Activated CD8-positive, alpha-beta memory T cell treated with anti-CD3 and anti-CD28 coated beads, Interleukin-2, amount 50 U/mL, for 48 hours (primary cell): ENCODE measurements at regions not wholly inside any gene's neighbourhood (a gene's known extent, or its start where the extent isn't known, plus 50 kb on each side); places are given as distances from the start of the nearest gene placed in this dataset.

ENCODE experiments used
- DNase-seq: peaks from one replicate; pipeline ENCODE4 v3.0.0-alpha.2; 2020

DNA sequence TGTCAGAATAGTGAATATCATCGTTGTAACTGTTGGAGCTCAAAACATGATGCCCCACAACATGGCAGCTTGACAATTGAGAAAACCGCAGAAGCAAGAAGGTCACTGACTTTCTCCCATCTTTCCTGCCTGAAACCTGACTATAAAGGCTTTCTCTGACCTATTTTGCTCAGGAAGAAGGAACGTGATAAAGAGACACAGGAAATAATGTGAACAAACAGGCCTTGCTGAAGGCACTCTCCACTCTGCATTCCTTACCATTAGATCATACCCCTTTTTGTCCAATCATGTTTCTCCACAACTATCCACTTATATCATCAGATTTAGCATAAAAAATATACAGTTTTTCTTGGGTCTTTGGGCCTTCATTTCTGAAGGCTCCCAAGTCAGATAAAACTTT, 916.8 kb downstream of the METTL15 start:
- no peak for DNase-seq

DNA sequence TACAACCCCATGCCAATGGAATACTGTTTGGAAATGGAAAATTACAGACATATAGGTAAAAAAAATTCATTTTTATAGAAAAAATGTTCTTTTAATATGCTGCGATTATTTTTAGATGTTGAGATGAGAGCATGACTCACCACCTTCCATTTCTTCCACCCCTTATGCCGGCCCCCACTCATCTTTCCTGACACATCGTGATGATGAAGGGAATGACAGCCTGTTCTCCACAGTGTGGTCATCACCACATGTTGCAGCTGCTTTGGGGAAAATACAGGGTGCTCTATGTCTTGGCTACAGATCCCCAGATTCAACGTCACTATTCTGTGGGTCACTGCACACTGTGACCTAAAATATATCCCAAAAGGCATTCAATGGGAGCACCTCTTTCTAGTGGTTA, 916.2 kb downstream of the METTL15 start:
- no peak for DNase-seq

DNA sequence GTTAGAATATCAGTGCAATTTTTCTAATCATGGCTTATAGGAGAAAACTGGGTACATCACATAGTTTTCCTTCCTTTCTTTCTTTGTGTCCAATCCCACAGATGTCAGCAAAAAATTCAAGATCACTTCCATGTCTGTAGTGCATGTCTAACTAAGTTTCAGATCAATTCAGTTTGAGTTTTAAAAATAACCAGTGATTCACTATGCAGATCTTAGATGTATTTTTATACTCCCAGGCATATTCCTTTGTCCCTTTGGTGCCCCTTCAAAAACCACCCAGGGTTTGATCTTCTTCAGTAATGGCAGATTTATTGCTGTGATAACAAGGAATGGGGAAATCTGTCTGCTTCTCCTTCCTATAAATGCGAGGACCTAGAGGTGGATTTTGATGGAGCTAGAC, 915.6 kb downstream of the METTL15 start:
- no peak for DNase-seq

DNA sequence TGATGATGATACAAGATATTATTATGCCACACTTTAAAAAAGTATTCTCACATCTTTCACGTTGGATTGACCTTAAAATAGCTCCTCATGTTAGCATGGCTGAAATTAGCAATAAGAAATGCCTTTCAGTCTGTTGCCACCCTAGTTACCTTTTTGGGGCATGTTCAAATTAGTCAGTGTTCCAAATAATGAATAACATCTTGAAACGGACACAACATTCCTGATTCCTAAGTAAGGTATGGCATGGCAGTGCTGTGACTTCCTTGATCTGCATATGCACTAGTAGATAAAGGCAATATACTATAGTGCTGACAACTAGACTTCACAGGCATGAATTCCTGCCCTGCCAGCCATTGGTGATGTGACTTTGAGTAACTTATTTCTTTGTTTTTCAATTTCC, 914.5 kb downstream of the METTL15 start:
- DNase-seq, result no peak

DNA sequence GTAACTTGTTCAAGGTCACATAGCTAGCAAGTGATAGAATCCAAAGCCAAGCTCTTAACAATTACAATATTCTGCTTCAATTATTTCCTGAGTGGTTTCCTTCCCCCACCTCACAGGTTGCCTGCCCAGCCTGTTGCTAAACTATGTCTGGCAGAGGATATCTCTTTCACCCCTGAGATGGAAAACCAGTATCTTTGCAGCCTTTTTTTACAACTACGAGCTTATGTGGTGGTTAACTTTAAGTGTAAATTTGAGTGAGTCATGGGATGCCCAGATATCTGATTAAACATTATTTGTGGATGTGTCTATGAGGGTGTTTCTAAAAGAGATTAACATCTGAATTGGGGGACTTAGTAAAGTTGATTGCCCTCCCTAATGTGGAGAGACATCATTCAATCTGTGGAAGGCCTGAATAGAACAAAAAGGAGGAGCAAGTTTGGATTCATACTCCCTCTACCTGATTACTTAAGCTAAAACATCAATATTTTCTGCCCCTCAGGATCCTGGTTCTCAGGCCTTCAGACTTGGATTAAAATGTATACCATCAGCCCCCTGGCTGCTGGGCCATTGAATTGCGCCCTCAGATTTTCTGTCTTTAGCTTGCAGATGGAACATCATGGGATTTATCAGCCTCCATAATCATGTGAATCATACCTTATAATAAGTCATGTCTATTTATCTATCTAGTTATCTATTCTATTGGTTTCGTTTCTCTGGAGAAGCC, 911.9 kb downstream of the METTL15 start:
- no peak for DNase-seq

DNA sequence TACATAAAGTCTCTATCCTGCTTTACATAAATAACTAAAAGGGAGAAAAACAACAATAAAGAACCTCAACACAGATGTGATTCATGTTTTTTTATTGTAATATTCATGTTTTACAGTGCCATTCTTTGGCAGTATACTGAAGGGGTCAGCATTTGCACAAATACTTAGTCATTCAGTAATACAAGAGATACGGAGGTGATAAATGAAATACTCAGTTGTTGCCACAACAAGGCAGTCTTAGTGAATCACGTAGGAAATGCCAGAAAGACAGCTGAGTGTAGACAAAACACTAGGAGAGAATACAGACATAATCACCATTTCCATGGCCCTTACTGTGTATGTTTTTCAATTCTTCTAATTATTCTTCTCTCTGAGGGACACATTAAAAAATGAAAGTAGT, 910.4 kb downstream of the METTL15 start:
- no peak for DNase-seq

DNA sequence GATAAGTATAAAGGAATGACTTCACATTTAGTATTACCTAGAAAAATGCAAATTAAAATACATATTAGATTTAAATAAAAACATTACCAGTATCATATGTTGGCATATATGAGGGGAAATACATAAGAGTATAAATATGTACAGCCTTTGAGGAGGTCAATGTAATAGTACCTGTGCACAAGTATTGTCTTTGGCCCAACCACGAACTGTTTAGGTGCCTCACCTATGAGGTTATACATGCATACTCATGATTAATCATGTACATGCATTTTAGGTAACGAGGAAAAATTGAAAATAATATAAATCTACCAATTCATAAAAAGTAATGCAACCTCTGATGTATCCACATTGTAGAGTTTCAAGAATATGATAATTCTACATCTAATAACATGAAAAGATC, 909.8 kb downstream of the METTL15 start:
- no peak for DNase-seq

DNA sequence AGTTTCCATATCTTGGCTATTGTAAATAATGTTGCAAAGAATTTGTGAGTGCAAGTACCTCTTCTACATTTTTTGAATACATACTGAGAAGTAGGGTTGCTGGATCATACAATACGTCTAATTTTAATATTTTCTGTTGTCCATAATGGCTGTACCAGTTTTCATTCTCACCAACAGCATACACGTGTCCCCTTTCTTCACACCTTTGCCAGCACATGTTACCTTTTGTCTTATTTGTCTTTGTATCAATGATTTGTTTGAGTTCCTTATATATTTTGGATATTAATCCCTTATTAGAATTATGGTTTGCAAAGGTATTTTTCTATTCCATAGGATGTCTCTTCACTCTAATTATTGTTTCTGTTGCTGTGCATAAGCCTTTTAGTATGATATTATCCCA, 904.3 kb downstream of the METTL15 start:
- DNase-seq, result no peak

DNA sequence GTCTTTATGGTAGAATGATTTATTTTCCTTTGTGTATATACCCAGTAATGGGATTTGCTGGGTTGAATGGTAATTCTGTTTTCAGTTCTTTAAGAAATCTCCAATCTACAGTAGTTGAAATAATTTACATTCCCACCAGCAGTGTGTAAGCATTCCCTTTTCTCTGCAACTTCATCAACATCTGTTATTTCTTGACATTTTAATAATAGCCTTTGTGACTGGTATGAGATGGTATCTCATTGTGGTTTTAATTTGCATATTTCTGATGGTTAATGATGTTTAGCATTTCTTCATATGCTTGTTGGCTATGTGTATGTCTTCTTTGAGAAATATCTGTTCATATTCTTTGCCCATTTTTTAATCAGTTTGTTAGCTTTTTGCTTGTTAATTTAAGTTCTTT, 901.2 kb downstream of the METTL15 start:
- no peak for DNase-seq

DNA sequence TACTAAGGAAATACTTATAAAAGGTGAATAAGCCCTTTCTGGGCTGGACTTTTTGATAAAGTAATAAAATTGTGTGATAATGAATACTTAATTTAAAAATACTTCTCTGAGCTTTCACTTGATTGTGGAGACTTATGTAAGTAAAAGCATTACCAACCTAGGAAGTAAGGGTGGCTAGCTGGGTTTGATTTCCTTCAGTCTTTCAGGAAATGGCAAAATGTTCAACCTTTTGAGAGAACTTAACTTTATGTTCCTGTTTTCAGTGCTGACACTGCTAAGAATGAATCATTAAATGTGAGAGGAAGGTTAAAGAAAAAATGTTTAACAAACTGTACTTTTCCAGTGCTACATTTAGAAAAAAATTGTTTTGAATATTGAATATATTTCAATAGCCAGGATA, 900.3 kb downstream of the METTL15 start:
- DNase-seq, result no peak

DNA sequence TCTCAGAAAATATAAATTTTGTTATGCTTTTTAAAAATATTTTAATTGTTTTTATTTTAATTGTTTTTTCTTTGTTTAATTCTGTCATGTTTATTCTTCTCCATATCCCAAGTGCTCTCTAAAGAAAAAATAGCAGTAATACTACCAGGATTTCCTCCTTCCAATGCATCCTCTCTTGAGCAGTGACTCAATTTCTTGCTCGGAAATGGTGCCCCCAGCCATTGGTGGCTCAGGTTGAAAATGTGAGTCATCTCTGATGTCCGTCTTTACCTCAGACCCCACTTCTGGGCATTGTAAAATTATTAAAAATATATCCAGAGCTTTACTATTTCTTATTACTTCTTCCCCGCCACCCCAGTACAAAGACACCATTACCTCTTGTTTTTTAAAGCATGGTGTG, 898.5 kb downstream of the METTL15 start:
- DNase-seq, result no peak

DNA sequence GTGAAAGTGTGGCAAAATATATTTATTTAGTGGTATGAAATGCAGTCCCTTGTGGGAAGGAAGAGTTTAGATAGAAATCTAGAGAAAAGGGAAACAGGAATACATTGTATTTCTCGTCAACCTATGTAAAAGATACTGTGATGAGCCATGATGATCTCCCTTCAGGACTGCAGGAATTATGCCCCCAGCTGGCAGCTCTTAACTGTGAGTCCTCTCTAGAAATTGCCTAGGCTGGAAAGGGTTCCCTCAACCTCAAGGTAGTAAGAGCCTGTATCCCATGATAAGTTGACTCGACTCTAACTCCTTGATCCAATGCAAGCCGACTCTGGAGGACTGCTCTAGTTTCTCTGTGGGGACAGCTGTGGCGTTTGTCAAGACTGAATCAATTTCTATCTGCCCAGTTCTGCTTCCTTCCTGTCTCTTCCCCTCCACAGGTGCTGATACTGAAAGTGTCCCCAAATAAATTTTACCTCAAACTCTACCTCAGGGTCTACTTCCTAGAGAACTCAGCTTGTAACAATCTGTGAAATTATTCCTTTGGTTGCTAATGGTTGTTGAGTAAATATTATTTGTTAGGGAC, 897.3 kb downstream of the METTL15 start:
- DNase-seq, result no peak

DNA sequence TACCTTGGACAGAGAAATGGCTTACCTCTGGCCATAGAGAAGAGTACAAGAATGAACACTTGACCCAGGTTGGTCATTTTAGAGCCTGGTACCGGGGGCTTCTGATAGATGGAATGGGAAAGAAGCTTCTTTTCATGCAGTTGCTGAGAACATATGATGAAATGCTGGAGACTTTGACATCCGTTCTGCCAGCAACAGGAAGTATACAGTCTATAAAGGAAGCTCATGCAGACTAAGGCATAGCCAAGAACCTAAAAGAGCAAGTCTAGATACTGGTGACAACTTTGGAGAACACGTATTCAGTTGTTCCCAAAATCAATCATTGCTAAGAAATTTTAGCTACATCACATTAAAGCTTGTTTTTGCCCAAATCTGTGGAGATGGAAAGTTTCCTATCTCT, 894.6 kb downstream of the METTL15 start:
- no peak for DNase-seq

DNA sequence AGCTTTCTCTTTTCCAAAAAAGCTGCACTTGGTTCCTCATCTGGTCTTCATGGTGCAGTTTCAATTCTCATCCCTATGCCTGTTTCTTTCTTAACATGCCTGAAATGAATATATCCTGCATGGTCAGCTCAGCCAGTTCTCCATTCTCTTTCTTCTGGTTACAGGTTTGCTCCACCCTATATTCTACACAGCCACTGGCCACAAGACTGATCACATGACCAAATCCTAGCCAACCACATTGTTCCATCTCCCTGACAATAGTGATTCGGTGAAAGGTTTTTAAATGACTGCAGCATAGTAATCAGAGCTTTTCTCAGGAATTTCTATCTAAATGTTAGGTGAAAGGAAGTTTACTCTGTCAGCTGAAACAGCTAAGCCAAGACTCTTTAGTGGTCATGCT, 891.4 kb downstream of the METTL15 start:
- no peak for DNase-seq

DNA sequence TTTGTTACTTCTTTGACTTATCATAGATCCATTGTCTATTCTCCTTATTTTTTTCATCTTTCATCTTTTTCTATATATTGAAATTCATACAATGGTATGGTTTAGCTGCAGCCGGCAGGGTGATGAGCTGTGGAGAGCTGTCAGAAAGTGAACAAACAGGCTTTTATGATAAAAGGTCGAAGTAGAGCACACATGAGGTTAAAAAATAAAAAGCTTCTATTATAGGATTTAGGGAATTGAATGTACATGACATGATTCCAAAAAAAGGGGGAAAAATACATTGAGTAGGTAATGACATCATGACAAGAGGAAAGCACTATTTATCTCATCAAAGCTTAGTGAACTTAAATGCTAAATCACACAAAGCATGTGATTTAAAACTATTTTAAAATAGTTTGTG, 884.8 kb downstream of the METTL15 start:
- DNase-seq, result no peak

DNA sequence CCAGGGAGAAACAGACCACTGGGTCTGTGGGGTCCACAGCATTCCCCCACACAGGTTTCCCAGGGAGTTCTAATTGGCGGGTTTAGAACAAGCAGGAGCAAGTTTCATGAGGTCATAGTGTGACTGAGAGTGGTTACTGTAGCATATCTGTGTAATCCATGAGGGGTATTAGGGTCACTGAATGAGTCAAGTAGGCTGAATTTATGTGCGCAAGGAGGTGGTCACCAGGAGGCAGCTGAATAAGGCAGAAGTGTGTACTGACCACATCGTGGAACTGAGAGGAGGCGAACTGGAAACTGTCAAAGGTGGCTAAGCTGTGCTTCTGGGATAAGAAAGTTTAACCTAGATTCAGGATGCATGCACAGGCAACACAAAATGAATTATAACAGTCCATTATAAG, 876.0 kb downstream of the METTL15 start:
- no peak for DNase-seq

DNA sequence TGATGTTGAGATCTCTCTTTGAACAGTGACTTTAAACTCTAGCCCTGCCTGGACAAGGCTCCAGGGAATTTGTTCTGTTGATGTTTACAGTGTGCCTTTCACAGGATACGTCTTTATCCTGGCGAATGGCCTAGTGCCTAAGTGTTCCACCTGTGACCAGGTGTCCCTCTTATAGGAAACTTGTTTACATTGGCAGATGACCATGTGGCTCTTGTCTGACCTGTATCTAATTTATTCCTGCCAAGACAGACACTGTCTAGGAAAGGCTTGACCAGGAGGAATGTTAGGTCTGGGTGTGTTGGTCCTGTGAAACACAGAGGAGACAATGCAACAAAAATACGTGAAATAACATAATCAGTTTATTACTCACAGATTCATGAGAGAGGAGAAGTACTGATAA, 875.6 kb downstream of the METTL15 start:
- no peak for DNase-seq

DNA sequence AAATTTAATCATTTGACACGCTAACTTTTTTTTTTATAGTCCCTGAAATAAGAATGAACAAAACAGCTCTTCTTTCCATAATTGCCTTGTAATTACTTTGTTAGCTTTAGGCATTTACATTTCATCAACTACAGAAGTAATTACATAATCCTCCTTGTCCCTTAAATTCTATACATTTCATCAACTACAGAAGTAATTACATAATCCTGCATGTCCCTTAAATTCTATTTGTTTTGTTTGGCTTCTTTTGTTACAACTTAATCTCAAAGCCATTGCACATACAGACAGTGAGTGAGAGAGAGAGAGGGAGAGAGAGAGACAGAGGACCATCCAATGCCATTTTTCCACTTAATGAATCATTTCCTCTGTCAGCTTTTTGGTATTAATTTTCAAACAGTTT, 873.2 kb downstream of the METTL15 start:
- DNase-seq, result no peak

DNA sequence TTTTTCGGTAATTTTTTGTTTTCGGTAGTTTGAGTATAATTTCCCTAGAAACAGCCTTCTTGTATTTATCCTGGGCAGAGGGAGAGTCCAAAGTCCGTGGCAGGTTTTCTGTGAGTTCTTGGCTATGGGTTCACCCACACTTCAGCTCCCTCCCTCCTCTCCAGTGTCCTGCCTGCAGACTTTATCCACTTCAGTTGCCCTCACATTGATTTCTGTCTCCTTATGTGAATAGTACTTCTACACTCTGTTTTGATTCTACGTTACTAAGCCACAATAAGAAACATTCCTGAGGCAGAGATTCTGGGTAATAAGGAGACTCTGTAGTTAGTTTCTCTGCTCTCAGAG, 868.6 kb downstream of the METTL15 start:
- DNase-seq, result no peak

DNA sequence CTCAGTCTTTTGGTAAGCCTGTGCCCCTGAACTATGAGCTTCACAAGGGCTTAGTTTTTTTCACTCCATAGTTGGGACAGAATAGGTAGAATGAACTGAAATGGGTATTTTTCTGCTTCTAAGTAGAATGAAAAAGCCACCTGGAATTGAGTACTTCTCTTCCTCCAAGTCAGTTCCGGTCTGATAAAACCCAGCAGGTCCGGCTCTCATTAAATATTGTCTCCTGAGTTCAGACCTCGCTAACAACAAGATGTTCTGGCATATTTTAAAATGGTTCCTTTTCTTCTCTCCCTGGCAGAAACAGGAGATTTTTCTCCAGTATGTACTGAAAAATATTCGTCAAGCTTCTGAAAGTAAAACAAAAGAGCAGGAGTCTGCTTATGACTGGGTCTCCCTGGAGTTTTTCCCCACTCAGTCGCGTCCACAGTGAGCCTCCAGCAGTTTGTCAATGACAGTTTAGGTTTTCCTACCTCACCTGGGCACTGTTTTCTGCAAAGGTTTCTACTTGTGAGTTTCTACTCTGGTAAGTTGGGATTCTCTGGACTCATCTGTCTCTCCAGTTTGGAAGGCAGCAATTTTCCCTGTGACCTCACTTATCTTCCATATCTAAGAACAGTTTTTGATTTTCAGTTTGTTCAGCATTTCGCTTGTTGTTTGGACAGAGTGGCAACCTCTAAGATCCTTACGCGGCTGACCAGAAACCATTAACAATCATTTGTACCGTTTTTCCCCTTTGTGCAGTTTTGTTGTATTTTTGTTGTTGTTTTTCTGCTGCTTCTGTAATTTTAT, 868.0 kb downstream of the METTL15 start:
- no peak for DNase-seq

DNA sequence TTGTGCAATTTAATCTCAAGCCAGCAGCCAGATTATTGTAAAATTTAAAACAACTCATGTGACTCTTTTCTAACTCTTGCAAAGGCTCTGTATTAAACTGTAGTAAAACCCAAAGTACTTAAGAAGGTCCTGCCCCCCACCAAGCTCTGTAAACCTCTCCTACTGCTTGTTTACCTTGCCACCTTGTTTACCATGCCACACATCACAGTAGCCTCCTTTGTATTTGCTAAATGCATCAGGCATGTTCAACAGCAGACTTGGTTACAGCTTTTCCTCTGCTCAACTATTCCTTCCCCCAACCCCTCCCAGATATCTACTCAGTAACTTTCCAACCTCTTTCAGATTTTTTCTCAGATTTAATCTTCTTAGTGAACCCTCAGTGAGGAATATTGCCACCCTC, 861.6 kb downstream of the METTL15 start:
- no peak for DNase-seq

DNA sequence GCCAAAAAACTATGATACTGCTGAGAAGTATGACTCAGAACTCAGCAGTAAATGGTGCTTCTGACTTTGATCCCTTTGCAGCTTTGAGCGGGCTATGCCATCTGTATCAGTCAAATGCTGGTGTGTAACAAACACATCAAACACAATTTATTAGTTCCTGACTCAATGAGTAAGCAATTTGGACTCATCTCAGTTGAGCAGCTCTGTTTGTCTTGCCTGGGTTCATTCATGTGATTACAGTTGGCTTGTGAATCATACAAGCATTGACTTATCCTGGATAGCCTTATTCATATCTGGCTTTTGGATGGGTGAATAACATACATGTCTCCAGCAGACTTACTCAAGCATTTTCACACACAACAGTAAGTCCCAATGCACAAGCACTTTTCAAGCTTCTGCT, 858.8 kb downstream of the METTL15 start:
- DNase-seq, result no peak

DNA sequence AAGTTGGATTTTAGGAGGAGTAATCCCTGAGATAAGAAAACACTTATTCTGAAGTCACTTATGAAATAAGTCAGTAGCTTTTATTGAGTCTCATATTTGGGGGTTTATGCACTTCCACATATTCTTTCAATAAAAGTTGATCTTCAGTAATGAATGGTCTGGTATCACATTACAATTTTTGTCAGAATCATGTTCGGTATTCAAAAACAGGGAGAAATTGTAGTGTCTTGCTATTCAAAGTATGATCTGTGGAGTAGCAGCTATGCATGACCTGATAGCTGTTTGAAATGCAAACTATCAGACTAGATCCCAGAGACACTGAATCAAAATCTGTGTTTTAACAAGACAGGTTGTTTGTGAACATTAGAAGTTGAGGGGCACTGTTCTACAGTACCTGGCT, 857.6 kb downstream of the METTL15 start:
- no peak for DNase-seq

DNA sequence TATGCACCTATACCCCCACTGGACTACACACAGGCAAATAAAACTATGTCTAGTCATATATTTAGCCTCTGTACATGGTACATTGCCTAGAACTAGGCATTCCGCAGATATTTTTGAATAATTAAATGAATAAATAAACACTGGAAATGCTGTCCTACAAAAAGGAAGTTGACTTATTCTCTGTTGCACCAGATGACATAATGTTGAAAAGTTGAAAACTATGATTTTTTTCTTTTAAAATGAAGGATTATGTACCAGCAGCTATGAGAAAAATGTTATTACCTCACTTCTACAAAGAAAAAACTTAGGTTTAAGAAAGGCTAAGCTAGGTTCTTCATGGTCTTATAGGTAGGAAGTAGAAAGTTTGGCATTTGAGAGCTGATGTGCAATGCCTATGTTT, 856.6 kb downstream of the METTL15 start:
- DNase-seq, result no peak

DNA sequence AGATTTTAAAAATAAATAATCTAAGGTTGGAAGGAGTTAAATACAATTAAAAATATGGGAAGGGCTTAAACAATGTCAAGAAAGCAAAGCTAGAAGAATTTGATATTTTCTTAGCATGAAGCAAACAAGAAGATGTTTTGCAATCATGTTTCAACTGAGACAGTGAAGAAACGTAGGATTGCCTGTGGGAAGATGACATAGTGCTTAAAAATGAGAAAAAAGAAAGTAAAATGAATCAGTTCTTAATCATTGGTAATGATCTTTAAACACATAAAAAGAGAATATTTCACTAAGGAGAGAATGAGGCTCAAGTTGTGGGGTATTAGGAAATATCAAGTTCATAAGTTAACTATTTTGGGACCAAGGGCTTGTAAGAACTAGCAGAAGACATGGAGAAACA, 855.0 kb downstream of the METTL15 start:
- DNase-seq, result no peak
